HG03354 (cell line): ENCODE measurements at regions not wholly inside any gene's neighbourhood (a gene's known extent, or its start where the extent isn't known, plus 50 kb on each side); places are given as distances from the start of the nearest gene placed in this dataset.

Experiments
- ATAC-seq: cut with Tn5 transposase; IDR thresholded peaks from one replicate; pipeline ENCODE4 v1.9.1; 2021; ENCODE audit warnings: mild to moderate bottlenecking; ENCODE audit not compliant: unreplicated experiment, poor library complexity, severe bottlenecking

- no peak for ATAC-seq
Observed at GRCh38 chr12:93302331-93303229, 75.1 kb upstream of the NUDT4 start.

GRCh38 chr12:93306636-93307035, 71.1 kb upstream of the NUDT4 start:
- ATAC-seq: no peak

- no peak for ATAC-seq
Observed at GRCh38 chr12:93308281-93308680, 69.4 kb upstream of the NUDT4 start.

GRCh38 chr12:93311827-93312226, 65.9 kb upstream of the NUDT4 start:
- no peak for ATAC-seq

GRCh38 chr12:93314177-93314497, 63.6 kb upstream of the NUDT4 start:
- ATAC-seq: no peak

GRCh38 chr12:93315385-93315906, 62.3 kb upstream of the NUDT4 start:
- ATAC-seq: no peak

GRCh38 chr12:93315907-93316622, 61.7 kb upstream of the NUDT4 start:
- no peak for ATAC-seq

- ATAC-seq: no peak
Observed at GRCh38 chr12:93316623-93316971, 61.1 kb upstream of the NUDT4 start.

- no peak for ATAC-seq
Observed at GRCh38 chr12:93317227-93317626, 60.5 kb upstream of the NUDT4 start.

- no peak for ATAC-seq
Observed at GRCh38 chr12:93318720-93319522, 58.8 kb upstream of the NUDT4 start.

GRCh38 chr12:93319523-93320050, 58.1 kb upstream of the NUDT4 start:
- no peak for ATAC-seq

GRCh38 chr12:93322784-93323183, 54.9 kb upstream of the NUDT4 start:
- no peak for ATAC-seq

GRCh38 chr12:93323625-93324329, 53.9 kb upstream of the NUDT4 start:
- ATAC-seq: no peak

GRCh38 chr12:93325855-93326254, 51.9 kb upstream of the NUDT4 start:
- no peak for ATAC-seq
